ENCODE measurements at regions not wholly inside any gene's neighbourhood (a gene's known extent, or its start where the extent isn't known, plus 50 kb on each side); places are given as distances from the start of the nearest gene placed in this dataset.

DNA sequence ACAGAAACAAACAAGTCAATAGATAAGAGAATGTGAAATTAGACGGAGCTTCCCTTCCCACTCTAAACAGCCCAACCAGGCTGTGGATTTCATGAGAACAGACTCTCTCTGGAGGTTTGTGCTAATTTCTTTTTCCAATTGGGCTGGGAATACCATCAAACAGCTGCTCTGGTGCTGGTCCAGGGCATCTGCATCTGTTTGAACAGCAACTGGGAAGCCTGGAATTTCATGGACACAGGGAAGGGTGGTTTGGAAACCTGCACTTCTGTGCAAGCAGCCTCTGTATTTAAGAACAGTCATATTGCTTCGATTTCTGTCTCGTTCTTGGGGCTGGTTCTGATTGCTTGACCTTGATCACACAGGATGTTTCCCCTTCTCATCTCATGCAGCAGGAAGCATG is 88.7 kb downstream of the FOXL1 start:
- DNase-seq (ENCODE audit: low read depth) = peak; percentile 61
- TF ChIP-seq, protein P1, sequence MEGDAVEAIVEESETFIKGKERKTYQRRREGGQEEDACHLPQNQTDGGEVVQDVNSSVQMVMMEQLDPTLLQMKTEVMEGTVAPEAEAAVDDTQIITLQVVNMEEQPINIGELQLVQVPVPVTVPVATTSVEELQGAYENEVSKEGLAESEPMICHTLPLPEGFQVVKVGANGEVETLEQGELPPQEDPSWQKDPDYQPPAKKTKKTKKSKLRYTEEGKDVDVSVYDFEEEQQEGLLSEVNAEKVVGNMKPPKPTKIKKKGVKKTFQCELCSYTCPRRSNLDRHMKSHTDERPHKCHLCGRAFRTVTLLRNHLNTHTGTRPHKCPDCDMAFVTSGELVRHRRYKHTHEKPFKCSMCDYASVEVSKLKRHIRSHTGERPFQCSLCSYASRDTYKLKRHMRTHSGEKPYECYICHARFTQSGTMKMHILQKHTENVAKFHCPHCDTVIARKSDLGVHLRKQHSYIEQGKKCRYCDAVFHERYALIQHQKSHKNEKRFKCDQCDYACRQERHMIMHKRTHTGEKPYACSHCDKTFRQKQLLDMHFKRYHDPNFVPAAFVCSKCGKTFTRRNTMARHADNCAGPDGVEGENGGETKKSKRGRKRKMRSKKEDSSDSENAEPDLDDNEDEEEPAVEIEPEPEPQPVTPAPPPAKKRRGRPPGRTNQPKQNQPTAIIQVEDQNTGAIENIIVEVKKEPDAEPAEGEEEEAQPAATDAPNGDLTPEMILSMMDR (conservative IDR thresholded peaks at IDR 0.05; ENCODE audit: control insufficient read depth, insufficient read depth, low read depth, low read length) = no peak
- no peak overlapping the region for H3K4me3 ChIP-seq (ENCODE audit: control insufficient read depth, low read depth, low read length)

DNA sequence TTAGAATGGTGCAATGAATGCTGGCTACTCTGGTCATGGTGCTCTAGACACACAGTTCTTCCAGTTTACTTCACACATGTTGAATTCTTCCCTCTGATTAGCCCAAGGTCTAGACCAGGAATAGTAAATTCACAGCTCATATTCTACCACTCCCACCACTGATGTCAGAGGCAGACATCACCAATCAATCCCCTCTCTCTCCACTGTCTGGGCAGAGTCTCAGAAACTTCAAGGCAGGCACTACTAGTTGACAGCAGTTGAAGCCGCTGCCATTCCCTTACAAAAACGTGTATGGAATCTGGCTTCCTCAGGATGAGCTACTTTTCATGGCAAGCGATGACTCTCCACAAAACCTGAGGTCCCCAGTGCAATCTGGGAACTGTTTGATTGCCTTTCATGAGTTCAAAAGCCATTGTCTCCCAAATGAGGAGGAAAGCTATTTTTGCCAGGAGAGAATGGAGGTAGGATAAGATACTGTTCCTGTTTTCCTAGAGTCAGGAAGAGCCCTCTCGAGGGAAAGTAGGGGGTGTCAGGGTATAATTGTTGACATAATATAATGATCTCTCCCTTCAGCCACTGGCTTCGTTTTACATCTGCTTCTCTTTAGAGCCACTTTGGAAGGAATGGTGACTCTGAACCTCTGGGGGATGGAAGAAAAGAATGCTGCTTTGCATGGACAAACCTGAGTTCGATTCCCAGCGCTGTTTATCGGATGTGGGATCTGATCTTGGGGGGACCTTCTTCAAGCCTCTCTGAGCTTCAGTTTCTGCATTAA is 90.0 kb downstream of the FOXL1 start:
- TF ChIP-seq, protein P1 (conservative IDR thresholded peaks at IDR 0.05; ENCODE audit: control insufficient read depth, insufficient read depth, low read depth, low read length) = no peak
- no peak overlapping the region for H3K4me3 ChIP-seq (ENCODE audit: control insufficient read depth, low read depth, low read length)
- peak; percentile 84 for DNase-seq (ENCODE audit: low read depth)

DNA sequence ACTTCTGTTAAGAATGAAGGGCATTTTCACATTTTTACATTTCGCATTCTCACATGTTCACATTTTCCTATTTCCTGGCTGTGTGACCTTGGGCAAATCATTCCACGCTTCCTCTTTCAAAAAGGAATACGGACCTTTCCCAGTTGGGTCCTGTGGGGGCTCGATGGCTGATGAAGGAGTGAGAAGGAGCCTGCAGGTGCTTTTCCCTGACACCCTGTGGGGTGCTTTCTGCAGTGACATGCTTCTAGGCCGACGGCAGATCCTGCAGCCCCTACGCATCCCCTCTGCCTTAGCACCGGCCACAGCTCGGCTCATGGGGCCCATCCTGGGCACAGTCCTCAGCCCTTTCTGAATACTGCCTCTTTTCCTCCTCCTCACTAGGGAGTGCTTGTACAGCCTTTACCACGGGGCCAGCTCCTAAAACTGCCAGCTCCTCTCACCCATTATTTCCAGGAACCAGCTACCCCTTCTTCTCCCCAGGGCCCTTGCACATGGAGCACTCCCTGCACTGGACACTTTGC is 91.0 kb downstream of the FOXL1 start:
- H3K4me3 ChIP-seq (ENCODE audit: control insufficient read depth, low read depth, low read length) = no peak overlapping the region
- no peak for DNase-seq (ENCODE audit: low read depth)
- TF ChIP-seq, protein P1 (conservative IDR thresholded peaks at IDR 0.05; ENCODE audit: control insufficient read depth, insufficient read depth, low read depth, low read length) = no peak

DNA sequence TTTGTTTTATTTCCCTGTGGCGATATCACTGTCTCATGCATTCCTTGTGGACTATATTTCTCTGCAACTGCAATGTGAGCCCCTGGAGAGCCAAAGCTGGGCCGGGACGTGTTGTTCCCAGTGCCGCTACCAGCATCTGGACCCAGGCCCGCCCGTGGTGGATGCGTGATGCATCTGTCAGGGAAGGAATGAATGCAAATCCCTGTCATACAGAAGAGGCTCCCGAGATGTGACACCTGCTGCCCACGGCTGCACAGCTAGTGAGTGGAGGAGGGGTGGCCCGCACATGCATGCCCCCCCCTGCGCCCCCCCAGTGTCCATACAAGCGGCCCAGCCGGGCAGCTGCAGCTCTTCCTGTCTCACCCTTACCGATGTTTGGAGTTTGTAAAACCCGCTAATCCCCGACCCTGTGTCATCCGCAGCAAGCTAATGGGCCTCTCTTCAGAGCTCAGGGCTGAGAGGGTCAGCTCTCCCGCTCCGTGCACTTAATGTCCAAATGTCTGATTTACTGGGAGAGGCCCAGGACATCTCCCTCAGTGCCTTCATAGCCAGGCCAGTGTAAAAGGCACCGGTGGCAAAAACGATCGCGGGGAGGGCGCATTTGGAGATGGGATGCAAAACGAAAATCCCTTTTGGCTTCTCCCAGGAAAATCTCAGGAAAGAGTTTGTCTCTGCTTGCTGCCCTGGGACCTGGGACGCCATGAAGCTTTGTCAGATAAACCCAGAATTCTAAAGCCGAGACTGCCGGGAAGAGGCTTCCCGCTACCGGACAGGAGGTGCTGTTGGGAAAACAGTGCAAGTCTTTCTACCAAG is 91.8 kb downstream of the FOXL1 start:
- no peak for DNase-seq (ENCODE audit: low read depth)
- TF ChIP-seq, protein P1 (conservative IDR thresholded peaks at IDR 0.05; ENCODE audit: control insufficient read depth, insufficient read depth, low read depth, low read length) = no peak
- no peak overlapping the region for H3K4me3 ChIP-seq (ENCODE audit: control insufficient read depth, low read depth, low read length)

DNA sequence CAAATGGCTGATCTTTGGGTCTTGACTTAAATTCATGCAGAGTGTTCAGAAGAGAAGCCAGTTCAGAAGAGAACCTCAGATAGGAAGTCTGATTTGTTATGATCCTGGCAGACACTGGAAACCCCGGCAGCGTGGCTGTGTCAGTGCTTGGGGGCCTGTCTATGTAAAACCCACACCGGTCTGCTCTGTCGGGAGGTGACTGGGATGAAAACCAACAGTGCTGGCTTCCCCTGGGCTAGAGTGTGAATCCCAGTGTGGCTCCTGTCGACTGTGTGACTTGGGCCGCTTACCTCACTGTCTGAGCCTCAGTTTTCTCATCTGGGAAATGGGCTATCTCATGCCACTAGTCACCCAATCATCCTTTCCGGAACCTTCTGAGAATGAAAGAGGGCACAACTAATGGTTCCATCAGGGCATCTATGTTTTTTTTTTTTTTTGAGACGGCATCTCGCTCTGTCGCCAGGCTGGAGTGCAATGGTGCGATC is 92.4 kb downstream of the FOXL1 start:
- TF ChIP-seq, protein P1 (conservative IDR thresholded peaks at IDR 0.05; ENCODE audit: control insufficient read depth, insufficient read depth, low read depth, low read length) = no peak
- no peak overlapping the region for H3K4me3 ChIP-seq (ENCODE audit: control insufficient read depth, low read depth, low read length)
- no peak for DNase-seq (ENCODE audit: low read depth)

DNA sequence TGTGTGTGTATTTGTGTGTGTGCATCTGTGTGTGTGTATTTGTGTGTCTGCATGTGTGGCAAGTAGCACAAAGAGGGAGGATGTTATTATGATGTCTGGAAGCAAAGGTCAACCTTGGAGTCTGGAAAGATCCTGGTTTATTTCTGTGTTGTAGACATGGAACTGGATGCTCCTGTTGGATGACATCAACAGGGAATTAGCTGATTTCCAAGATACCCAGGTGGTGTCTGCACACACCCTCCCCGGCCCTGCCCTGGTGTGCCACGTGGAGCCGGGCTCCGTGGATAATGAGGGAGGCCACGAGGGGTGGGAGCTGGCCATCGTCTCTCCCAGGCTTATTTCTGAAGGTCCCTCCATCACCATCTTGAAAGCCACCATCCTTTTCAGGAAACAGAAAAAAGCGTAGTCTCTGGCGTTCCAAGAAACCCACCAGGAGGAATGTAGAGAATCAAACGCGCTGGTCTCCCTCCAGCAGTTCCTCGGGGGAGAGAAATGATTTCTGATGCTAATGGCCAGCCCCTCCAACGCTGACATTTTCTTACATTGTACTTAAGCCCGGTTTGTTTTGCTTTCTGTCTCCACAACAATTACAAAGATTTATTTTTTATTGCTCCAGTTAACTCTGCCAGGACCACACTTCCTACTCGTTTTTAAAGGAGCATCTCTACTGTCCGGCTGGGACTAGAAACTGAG is 93.3 kb downstream of the FOXL1 start:
- H3K4me3 ChIP-seq (ENCODE audit: control insufficient read depth, low read depth, low read length) = no peak overlapping the region
- DNase-seq (ENCODE audit: low read depth) = no peak
- TF ChIP-seq, protein P1 (conservative IDR thresholded peaks at IDR 0.05; ENCODE audit: control insufficient read depth, insufficient read depth, low read depth, low read length) = no peak

All from fibroblast of mammary gland (primary cell).